ENCODE measurements at regions not wholly inside any gene's neighbourhood (a gene's known extent, or its start where the extent isn't known, plus 50 kb on each side); places are given as distances from the start of the nearest gene placed in this dataset.

- TF ChIP-seq GATA2 (IDR thresholded peaks at IDR 0.05; ENCODE audit: low read depth, low read length) (no peak), GATA3 (IDR thresholded peaks at IDR 0.05; ENCODE audit: low read depth, low read length) (no peak)
Observed at GRCh38 chr6:56789342-56789741, 146.7 kb upstream of the DST start.

DNA sequence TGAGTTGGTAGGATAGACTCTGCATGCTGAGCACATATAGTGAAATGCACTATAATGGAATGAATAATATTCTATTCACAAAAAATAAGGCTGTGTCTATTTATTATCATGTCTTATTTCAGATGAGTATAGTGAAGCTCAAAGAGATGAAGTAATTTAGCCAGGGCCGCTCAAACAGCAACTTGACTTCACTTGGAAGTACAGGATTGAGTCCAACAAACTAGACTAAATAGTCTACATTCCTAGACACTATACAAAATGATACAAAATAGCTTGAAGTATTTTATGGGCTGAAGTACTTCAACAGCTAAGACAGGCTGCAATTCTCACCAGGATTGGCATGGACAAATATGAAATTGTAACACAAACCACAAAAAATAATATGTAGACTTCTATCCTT, 144.5 kb upstream of the DST start:
- TF ChIP-seq GATA3 (IDR thresholded peaks at IDR 0.05; ENCODE audit: low read depth, low read length) (no peak), GATA2 (IDR thresholded peaks at IDR 0.05; ENCODE audit: low read depth, low read length) (no peak)

- TF ChIP-seq GATA3 (IDR thresholded peaks at IDR 0.05; ENCODE audit: low read depth, low read length) (no peak), GATA2 (IDR thresholded peaks at IDR 0.05; ENCODE audit: low read depth, low read length) (no peak)
Observed at GRCh38 chr6:56786256-56786655, 143.6 kb upstream of the DST start.

DNA sequence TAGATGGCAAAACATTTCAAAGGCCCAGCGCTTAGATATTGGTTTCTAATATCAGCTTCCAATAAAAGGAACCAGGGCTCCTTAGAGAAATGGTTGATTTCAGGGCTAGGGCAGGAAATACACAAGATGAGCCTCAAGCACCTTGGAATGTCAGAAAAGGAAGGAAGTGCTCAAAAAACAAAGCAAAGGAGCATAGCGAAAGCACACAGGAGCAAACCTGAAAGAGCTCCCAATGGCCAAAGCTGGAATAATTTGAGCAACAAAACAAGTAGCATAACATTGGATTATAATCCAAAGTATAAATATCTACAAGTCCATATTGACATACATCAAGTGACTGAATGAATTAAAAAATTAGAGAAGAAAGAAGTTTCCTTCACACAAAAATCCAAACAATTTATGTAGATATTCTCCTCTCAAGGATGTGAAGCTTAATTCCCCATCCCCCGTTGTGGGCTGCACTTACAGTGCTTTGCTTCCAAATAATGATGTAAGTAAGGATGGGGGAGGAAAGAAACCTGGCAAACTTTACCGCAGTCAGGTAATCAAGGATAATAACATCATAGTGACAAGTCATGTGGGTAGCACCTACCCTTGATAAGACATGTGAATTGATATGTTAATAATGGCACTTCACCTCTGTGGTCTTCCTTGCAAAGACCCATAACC, 132.9 kb upstream of the DST start:
- no peak for TF ChIP-seq GATA2 (IDR thresholded peaks at IDR 0.05; ENCODE audit: low read depth, low read length)
- TF ChIP-seq GATA3 (IDR thresholded peaks at IDR 0.05; ENCODE audit: low read depth, low read length) = no peak

DNA sequence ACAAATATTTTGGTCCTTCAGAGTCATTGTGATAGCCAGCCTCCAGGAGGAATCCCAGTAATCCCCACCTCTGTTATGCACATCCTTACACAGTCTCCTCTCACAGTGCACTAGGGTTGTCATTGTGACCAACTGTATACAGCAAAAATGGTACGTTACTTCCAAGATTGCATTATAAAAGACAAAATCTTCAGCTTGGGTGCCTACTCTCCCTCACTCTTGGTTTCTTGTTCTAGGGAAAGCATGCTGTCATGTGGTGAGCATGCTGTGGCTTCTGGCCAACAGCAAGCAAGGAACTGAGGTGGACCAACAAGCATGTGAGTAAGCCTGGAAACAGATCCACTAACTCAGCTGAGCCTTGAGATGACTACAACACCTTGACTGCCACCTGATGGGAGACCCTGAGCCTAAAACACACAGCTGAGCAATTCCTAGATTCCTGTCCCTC, 130.1 kb upstream of the DST start:
- TF ChIP-seq GATA2 (IDR thresholded peaks at IDR 0.05; ENCODE audit: low read depth, low read length) (no peak), GATA3 (IDR thresholded peaks at IDR 0.05; ENCODE audit: low read depth, low read length) (no peak)

DNA sequence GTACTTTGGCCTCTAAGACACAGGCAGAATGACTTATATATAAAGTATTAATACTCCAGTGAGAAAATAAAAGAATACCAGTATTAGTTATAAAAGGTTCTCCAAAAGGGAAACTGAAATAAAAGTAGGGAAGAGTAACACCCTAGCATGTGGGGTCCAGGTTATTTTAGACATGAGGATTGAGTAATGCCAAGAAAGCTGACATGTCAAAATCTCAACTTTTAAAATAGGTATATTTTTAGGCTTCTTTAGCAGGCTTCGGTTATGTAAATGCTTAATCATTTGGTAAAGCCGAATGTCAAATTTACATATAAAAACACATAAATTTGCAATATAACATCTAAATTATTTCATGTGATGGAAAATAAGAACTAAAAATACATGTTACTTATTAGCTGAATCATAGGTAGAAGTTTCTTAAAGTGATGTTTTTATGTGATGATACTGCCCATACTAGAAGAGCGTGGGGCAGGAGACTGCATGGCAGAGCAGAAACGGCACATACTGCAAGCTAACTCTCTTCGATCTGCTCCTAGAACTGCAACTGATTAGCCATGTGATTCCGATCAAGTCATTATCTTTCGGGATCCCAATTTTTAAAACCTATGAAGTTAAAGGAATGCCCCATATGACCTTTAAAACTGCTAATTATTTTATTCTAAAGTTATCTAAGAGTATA, 129.4 kb upstream of the DST start:
- TF ChIP-seq GATA2 (IDR thresholded peaks at IDR 0.05; ENCODE audit: low read depth, low read length) = no peak
- no peak for TF ChIP-seq GATA3 (IDR thresholded peaks at IDR 0.05; ENCODE audit: low read depth, low read length)

- TF ChIP-seq GATA3 (IDR thresholded peaks at IDR 0.05; ENCODE audit: low read depth, low read length) = no peak
- TF ChIP-seq GATA2 (IDR thresholded peaks at IDR 0.05; ENCODE audit: low read depth, low read length) = no peak
Observed at GRCh38 chr6:56771189-56771588, 128.5 kb upstream of the DST start.

DNA sequence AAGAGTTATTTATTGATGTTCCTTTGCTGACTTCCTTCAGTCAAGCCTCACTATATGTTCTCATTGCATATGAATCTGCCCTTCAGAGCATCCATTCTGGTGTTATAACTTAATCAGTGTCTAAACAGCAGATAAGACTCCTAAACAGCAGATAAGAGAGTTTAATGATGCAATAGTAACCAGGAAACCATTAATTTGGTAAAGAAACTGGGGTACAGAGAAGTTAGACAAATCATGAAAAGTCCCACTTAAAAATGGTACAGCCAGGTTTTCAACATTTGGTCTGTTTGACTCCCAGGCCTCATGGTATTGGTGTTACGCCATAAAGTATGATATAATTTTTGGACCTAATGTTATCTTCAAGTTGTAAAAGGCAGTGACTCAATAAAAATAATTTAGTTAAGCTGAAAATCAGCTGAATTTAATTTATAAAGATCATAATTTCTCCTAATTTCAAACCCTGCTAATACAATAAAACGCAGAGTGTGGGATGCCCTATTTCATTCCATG, 127.4 kb upstream of the DST start:
- no peak for TF ChIP-seq GATA2 (IDR thresholded peaks at IDR 0.05; ENCODE audit: low read depth, low read length)
- TF ChIP-seq GATA3 (IDR thresholded peaks at IDR 0.05; ENCODE audit: low read depth, low read length) = no peak

GRCh38 chr6:56767892-56768531, 125.3 kb upstream of the DST start:
- no peak for TF ChIP-seq GATA3 (IDR thresholded peaks at IDR 0.05; ENCODE audit: low read depth, low read length)
- TF ChIP-seq GATA2 (IDR thresholded peaks at IDR 0.05; ENCODE audit: low read depth, low read length) = no peak

- no peak for TF ChIP-seq GATA3 (IDR thresholded peaks at IDR 0.05; ENCODE audit: low read depth, low read length)
- TF ChIP-seq GATA2 (IDR thresholded peaks at IDR 0.05; ENCODE audit: low read depth, low read length) = no peak
Observed at GRCh38 chr6:56767435-56767834, 124.7 kb upstream of the DST start.

DNA sequence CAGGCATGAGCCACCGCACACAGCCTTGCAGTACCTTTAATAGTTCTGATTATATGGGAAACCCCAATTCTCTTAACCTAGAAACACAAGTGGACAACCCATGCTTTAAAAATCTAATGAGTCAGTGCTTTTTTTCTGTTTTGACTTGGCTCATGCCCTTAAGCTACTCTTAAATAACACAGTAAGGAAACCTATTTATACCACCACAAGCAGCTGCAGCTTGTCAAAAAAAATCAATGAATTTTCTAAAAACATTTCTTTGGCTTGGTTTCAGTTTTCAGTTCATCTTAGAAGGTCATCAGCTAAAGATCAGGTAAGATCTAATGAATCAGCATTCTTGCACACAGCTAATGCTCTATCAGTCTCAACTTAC, 124.1 kb upstream of the DST start:
- TF ChIP-seq GATA2 (IDR thresholded peaks at IDR 0.05; ENCODE audit: low read depth, low read length) (no peak), GATA3 (IDR thresholded peaks at IDR 0.05; ENCODE audit: low read depth, low read length) (no peak)

GRCh38 chr6:56766139-56766805, 123.6 kb upstream of the DST start:
- no peak for TF ChIP-seq GATA3 (IDR thresholded peaks at IDR 0.05; ENCODE audit: low read depth, low read length)
- no peak for TF ChIP-seq GATA2 (IDR thresholded peaks at IDR 0.05; ENCODE audit: low read depth, low read length)

DNA sequence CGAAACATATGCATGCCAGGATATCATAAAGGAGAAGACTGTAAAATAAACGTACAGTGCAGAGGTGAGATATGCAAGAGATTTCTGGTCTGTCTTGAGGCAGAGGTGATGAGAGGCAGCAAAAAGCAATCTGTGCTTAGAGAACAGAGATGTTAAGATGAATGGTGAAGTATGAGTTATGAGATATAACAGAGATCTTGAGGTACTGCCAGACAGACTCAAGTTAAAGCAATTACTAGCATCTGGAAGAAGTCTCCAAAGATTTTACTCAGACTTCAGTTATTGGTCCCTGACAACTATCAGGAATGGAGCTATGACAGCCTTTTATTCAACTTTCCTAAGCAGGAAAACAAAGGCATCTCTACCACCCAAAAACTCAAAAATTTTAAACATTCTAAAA, 122.8 kb upstream of the DST start:
- no peak for TF ChIP-seq GATA3 (IDR thresholded peaks at IDR 0.05; ENCODE audit: low read depth, low read length)
- no peak for TF ChIP-seq GATA2 (IDR thresholded peaks at IDR 0.05; ENCODE audit: low read depth, low read length)

- TF ChIP-seq GATA3 (IDR thresholded peaks at IDR 0.05; ENCODE audit: low read depth, low read length) (no peak), GATA2 (IDR thresholded peaks at IDR 0.05; ENCODE audit: low read depth, low read length) (no peak)
Observed at GRCh38 chr6:56764081-56764566, 121.4 kb upstream of the DST start.
